Hepatocyte (in vitro differentiated cells): ENCODE measurements at regions not wholly inside any gene's neighbourhood (a gene's known extent, or its start where the extent isn't known, plus 50 kb on each side); places are given as distances from the start of the nearest gene placed in this dataset.

ENCODE experiments used
- DNase-seq: peaks from one replicate; pipeline ENCODE4 v3.0.0-alpha.2; 2016; ENCODE audit warnings: low spot score
- H2AFZ ChIP-seq: fragments of 200-600 bp; sonication (generic); 2 replicates; pipeline ENCODE4 v1.6.0; 2016; ENCODE audit warnings: antibody characterized with exemption, mild to moderate bottlenecking
- H3K27ac ChIP-seq: fragments of 200-600 bp; sonication (generic); 2 replicates; pipeline ENCODE4 v1.5.1; 2016; ENCODE audit warnings: mild to moderate bottlenecking
- H3K27me3 ChIP-seq: fragments of 200-600 bp; sonication (generic); 2 replicates; pipeline ENCODE4 v1.6.1; 2016
- H3K36me3 ChIP-seq: fragments of 200-600 bp; sonication (generic); replicated peaks from 2 replicates; pipeline ENCODE4 v1.5.1; 2016; ENCODE audit warnings: low read depth; ENCODE audit not compliant: insufficient read depth
- H3K4me1 ChIP-seq: fragments of 200-600 bp; sonication (generic); 2 replicates; pipeline ENCODE4 v1.5.1; 2016; ENCODE audit warnings: mild to moderate bottlenecking, moderate library complexity; ENCODE audit not compliant: insufficient read depth
- H3K4me2 ChIP-seq: fragments of 200-600 bp; sonication (generic); 2 replicates; pipeline ENCODE4 v1.6.0; 2016
- H3K4me3 ChIP-seq: fragments of 200-600 bp; sonication (generic); 2 replicates; pipeline ENCODE4 v1.5.1; 2016; ENCODE audit warnings: mild to moderate bottlenecking
- H3K79me2 ChIP-seq: fragments of 200-600 bp; sonication (generic); 2 replicates; pipeline ENCODE4 v1.6.0; 2017; ENCODE audit warnings: mild to moderate bottlenecking
- H3K9me2 ChIP-seq: fragments of 200-600 bp; sonication (generic); replicated peaks from 2 replicates; pipeline ENCODE4 v1.6.0; 2017; ENCODE audit warnings: mild to moderate bottlenecking; ENCODE audit not compliant: insufficient read depth
- H3K9me3 ChIP-seq: fragments of 200-600 bp; sonication (generic); 2 replicates; pipeline ENCODE4 v1.5.1; 2016; ENCODE audit warnings: low read depth, mild to moderate bottlenecking
- H4K20me1 ChIP-seq: fragments of 200-600 bp; sonication (generic); 2 replicates; pipeline ENCODE4 v1.6.0; 2016; ENCODE audit warnings: mild to moderate bottlenecking; ENCODE audit not compliant: insufficient read depth, poor library complexity, severe bottlenecking
- EZH2 ChIP-seq: fragments of 200-600 bp; sonication (generic); IDR thresholded peaks from 2 replicates; pipeline ENCODE4 v1.6.1; 2016; ENCODE audit warnings: antibody characterized with exemption, mild to moderate bottlenecking, borderline replicate concordance
- EZH2phosphoT487 ChIP-seq: fragments of 200-600 bp; sonication (generic); IDR thresholded peaks from one replicate; pipeline ENCODE4 v1.6.1; 2018; ENCODE audit warnings: antibody characterized with exemption, mild to moderate bottlenecking, low read depth, moderate library complexity; ENCODE audit not compliant: unreplicated experiment, severe bottlenecking
- WGBS: methylation state at CpG from one replicate; pipeline ENCODE4 v1.1.6; 2016; ENCODE audit warnings: low lambda C conversion rate; ENCODE audit errors: missing lambda C conversion rate; 5-methylcytosine and 5-hydroxymethylcytosine counted together
- TF ChIP-seq, protein P1 (sequence below): fragments of 200-600 bp; sonication (generic); IDR thresholded peaks from 2 replicates; pipeline ENCODE4 v1.5.1; 2016; ENCODE audit warnings: antibody characterized with exemption, mild to moderate bottlenecking; ENCODE audit not compliant: poor library complexity

GRCh38 chr3:187900993-187901755 lies 155.9 kb upstream of the BCL6 start:
- no peak overlapping the region for H3K4me2 ChIP-seq
- no peak overlapping the region for H3K4me3 ChIP-seq
- no peak overlapping the region for H2AFZ ChIP-seq
- H3K4me1 ChIP-seq: no peaks in the 10 kb centered on the region
- H3K79me2 ChIP-seq: no peaks in the 10 kb centered on the region
- no peaks in the 10 kb centered on the region for H3K9me3 ChIP-seq
- H3K9me2 ChIP-seq: no peaks in the 10 kb centered on the region
- no peak overlapping the region for H3K27ac ChIP-seq
- H3K36me3 ChIP-seq: no peaks in the 10 kb centered on the region
- 77% methylated on average over 4 of the region's 4 CpGs for WGBS
- H3K27me3 ChIP-seq: no peaks in the 10 kb centered on the region
- H4K20me1 ChIP-seq: no peaks in the 10 kb centered on the region
- no peak for DNase-seq
- no peak for TF ChIP-seq EZH2
- no peak for TF ChIP-seq EZH2phosphoT487
- TF ChIP-seq, protein P1, sequence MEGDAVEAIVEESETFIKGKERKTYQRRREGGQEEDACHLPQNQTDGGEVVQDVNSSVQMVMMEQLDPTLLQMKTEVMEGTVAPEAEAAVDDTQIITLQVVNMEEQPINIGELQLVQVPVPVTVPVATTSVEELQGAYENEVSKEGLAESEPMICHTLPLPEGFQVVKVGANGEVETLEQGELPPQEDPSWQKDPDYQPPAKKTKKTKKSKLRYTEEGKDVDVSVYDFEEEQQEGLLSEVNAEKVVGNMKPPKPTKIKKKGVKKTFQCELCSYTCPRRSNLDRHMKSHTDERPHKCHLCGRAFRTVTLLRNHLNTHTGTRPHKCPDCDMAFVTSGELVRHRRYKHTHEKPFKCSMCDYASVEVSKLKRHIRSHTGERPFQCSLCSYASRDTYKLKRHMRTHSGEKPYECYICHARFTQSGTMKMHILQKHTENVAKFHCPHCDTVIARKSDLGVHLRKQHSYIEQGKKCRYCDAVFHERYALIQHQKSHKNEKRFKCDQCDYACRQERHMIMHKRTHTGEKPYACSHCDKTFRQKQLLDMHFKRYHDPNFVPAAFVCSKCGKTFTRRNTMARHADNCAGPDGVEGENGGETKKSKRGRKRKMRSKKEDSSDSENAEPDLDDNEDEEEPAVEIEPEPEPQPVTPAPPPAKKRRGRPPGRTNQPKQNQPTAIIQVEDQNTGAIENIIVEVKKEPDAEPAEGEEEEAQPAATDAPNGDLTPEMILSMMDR: no peak

DNA sequence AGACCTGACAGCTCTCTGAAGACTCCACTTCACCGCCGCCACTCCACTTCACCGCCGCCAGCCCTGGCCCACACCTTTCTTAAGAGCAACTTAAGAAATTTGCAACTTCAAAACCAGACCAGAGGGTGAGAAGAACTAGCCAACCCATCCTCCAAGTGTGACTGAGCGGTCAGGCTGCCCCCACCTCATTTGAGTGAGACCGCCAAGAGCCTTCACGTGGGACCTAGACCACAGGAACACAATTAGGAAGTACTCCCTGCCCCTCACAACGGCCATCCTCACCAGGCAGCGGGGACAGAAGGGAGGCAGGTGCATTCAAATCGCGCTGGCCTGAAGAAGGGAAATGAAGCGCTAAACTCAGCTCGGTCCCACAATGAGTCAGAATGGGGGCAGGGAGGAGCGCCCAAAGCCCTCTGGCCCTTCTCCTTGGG lies 156.8 kb upstream of the BCL6 start:
- no peaks in the 10 kb centered on the region for H3K9me2 ChIP-seq
- no peaks in the 10 kb centered on the region for H3K4me1 ChIP-seq
- H3K4me2 ChIP-seq: no peak overlapping the region
- H3K36me3 ChIP-seq: no peaks in the 10 kb centered on the region
- H3K27me3 ChIP-seq: no peaks in the 10 kb centered on the region
- WGBS: 91% methylated on average over 14 of the region's 14 CpGs
- no peaks in the 10 kb centered on the region for H3K9me3 ChIP-seq
- H4K20me1 ChIP-seq: no peaks in the 10 kb centered on the region
- no peak overlapping the region for H3K27ac ChIP-seq
- TF ChIP-seq EZH2phosphoT487 (no peak), EZH2 (no peak)
- TF ChIP-seq, protein P1: no peak
- H2AFZ ChIP-seq: no peak overlapping the region
- H3K4me3 ChIP-seq: no peak overlapping the region
- no peaks in the 10 kb centered on the region for H3K79me2 ChIP-seq
- DNase-seq: no peak

DNA sequence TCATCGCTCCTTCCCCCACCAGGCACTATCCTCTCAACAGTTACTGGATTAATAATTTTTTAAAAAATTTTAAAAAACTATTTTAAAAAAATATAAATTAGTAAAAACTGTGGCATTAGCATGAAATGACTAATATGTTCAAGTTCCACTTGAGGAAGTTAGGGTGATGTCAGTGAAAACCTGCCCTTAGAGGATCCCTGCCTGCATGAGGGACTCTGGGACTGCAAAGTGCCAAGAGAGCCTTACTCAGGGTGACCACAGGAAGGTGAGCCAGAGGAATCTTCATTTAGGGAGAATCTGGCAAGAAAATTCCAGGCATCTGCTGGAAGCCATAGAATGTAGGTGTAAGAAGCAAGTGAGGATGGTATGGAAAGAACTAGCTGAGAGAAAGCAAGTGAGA lies 157.7 kb upstream of the BCL6 start:
- 94% methylated on average over 1 of the region's 1 CpG for WGBS
- no peak overlapping the region for H3K4me2 ChIP-seq

More for the DNA sequence above, 157.7 kb upstream of the BCL6 start:
- Histone ChIP-seq H3K27me3 (no peaks in the 10 kb centered on the region), H2AFZ (no peak overlapping the region), H3K4me3 (no peak overlapping the region), H4K20me1 (no peaks in the 10 kb centered on the region), H3K9me3 (no peaks in the 10 kb centered on the region), H3K36me3 (no peaks in the 10 kb centered on the region), H3K4me1 (no peaks in the 10 kb centered on the region), H3K27ac (no peak overlapping the region), H3K79me2 (no peaks in the 10 kb centered on the region), H3K9me2 (no peaks in the 10 kb centered on the region)
- TF ChIP-seq, protein P1: no peak
- TF ChIP-seq EZH2phosphoT487: no peak
- no peak for TF ChIP-seq EZH2
- DNase-seq: no peak
